NK-92 (cell line): ENCODE measurements at regions not wholly inside any gene's neighbourhood (a gene's known extent, or its start where the extent isn't known, plus 50 kb on each side); places are given as distances from the start of the nearest gene placed in this dataset.
"Not testable (repeated sequence)": the region's sequence is repeated elsewhere in the genome, so short reads cannot be mapped to it uniquely, and the experiment has no call there.

Source experiments
- DNase-seq: peaks from one replicate; lab custom pipeline; 2025; ENCODE audit not compliant: unreplicated experiment; lab: John Stamatoyannopoulos, UW

- peak; percentile 67 for DNase-seq
These were observed 229.0 kb upstream of the FRG2C start for GRCh38 chr3:75434913-75435793.

- DNase-seq: not testable (repeated sequence)
These were observed 228.2 kb upstream of the FRG2C start for GRCh38 chr3:75435794-75436400.

GRCh38 chr3:75440986-75441385, 223.1 kb upstream of the FRG2C start:
- DNase-seq: not testable (repeated sequence)

- DNase-seq: not testable (repeated sequence)
These were observed 219.5 kb upstream of the FRG2C start for GRCh38 chr3:75444634-75445033.

- not testable (repeated sequence) for DNase-seq
These were observed 218.9 kb upstream of the FRG2C start for GRCh38 chr3:75445234-75445633.

- not testable (repeated sequence) for DNase-seq
These were observed 217.2 kb upstream of the FRG2C start for GRCh38 chr3:75446948-75447347.

GRCh38 chr3:75453328-75453727, 210.8 kb upstream of the FRG2C start:
- not testable (repeated sequence) for DNase-seq

- not testable (repeated sequence) for DNase-seq
These were observed 210.3 kb upstream of the FRG2C start for GRCh38 chr3:75453839-75454238.

GRCh38 chr3:75474530-75474929, 189.6 kb upstream of the FRG2C start:
- DNase-seq: not testable (repeated sequence)

GRCh38 chr3:75496600-75496999, 167.5 kb upstream of the FRG2C start:
- not testable (repeated sequence) for DNase-seq

- not testable (repeated sequence) for DNase-seq
These were observed 163.8 kb upstream of the FRG2C start for GRCh38 chr3:75500357-75500756.

- DNase-seq: not testable (repeated sequence)
These were observed 162.0 kb upstream of the FRG2C start for GRCh38 chr3:75502171-75502570.

- DNase-seq: not testable (repeated sequence)
These were observed 161.1 kb upstream of the FRG2C start for GRCh38 chr3:75502769-75503756.

GRCh38 chr3:75506603-75507002, 157.5 kb upstream of the FRG2C start:
- no peak for DNase-seq

GRCh38 chr3:75507956-75508355, 156.2 kb upstream of the FRG2C start:
- not testable (repeated sequence) for DNase-seq

- DNase-seq: not testable (repeated sequence)
These were observed 136.5 kb upstream of the FRG2C start for GRCh38 chr3:75527657-75528056.

GRCh38 chr3:75552095-75552494, 112.0 kb upstream of the FRG2C start:
- not testable (repeated sequence) for DNase-seq

- not testable (repeated sequence) for DNase-seq
These were observed 99.7 kb upstream of the FRG2C start for GRCh38 chr3:75564427-75564826.

GRCh38 chr3:75572303-75572702, 91.8 kb upstream of the FRG2C start:
- not testable (repeated sequence) for DNase-seq

- DNase-seq: not testable (repeated sequence)
These were observed 85.0 kb upstream of the FRG2C start for GRCh38 chr3:75579091-75579490.

GRCh38 chr3:75579536-75579935, 84.6 kb upstream of the FRG2C start:
- DNase-seq: not testable (repeated sequence)
